GM19025 (cell line): ENCODE measurements at regions not wholly inside any gene's neighbourhood (a gene's known extent, or its start where the extent isn't known, plus 50 kb on each side); places are given as distances from the start of the nearest gene placed in this dataset.
A peak's percentile ranks its signal among the peaks of the same experiment; 100 is the strongest.
"Not testable (repeated sequence)": the region's sequence is repeated elsewhere in the genome, so short reads cannot be mapped to it uniquely, and the experiment has no call there.

ENCODE experiments used
- ATAC-seq: cut with Tn5 transposase; IDR thresholded peaks from one replicate; pipeline ENCODE4 v1.9.1; 2021; ENCODE audit warnings: mild to moderate bottlenecking, low read depth, moderate library complexity; ENCODE audit not compliant: unreplicated experiment

GRCh38 chr2:125185691-125186270, 1160.7 kb downstream of the CNTNAP5 start:
- no peak for ATAC-seq

GRCh38 chr2:125207431-125207830, 1182.3 kb downstream of the CNTNAP5 start:
- no peak for ATAC-seq

- no peak for ATAC-seq
Observed at GRCh38 chr2:125216321-125216720, 1191.2 kb downstream of the CNTNAP5 start.

- ATAC-seq, result no peak
Observed at GRCh38 chr2:125224188-125224587, 1199.1 kb downstream of the CNTNAP5 start.

- no peak for ATAC-seq
Observed at GRCh38 chr2:125224830-125225229, 1199.7 kb downstream of the CNTNAP5 start.

GRCh38 chr2:125227843-125228392, 1202.8 kb downstream of the CNTNAP5 start:
- ATAC-seq, result no peak

- no peak for ATAC-seq
Observed at GRCh38 chr2:125240870-125241269, 1215.8 kb downstream of the CNTNAP5 start.

- no peak for ATAC-seq
Observed at GRCh38 chr2:125243074-125243473, 1218.0 kb downstream of the CNTNAP5 start.

GRCh38 chr2:125254010-125254409, 1228.9 kb downstream of the CNTNAP5 start:
- no peak for ATAC-seq

GRCh38 chr2:125259451-125259850, 1234.4 kb downstream of the CNTNAP5 start:
- peak; percentile 74 for ATAC-seq

- ATAC-seq, result not testable (repeated sequence)
Observed at GRCh38 chr2:125260366-125260930, 1235.4 kb downstream of the CNTNAP5 start.

- ATAC-seq, result no peak
Observed at GRCh38 chr2:125264453-125264852, 1239.4 kb downstream of the CNTNAP5 start.

- no peak for ATAC-seq
Observed at GRCh38 chr2:125267683-125268082, 1242.6 kb downstream of the CNTNAP5 start.

- ATAC-seq, result no peak
Observed at GRCh38 chr2:125272651-125273050, 1247.6 kb downstream of the CNTNAP5 start.

GRCh38 chr2:125274718-125275117, 1249.6 kb downstream of the CNTNAP5 start:
- ATAC-seq, result no peak

GRCh38 chr2:125280265-125280664, 1255.2 kb downstream of the CNTNAP5 start:
- no peak for ATAC-seq

- ATAC-seq, result no peak
Observed at GRCh38 chr2:125281242-125281641, 1256.2 kb downstream of the CNTNAP5 start.

GRCh38 chr2:125296742-125297141, 1271.7 kb downstream of the CNTNAP5 start:
- no peak for ATAC-seq

- no peak for ATAC-seq
Observed at GRCh38 chr2:125310657-125311364, 1285.7 kb downstream of the CNTNAP5 start.

GRCh38 chr2:125312342-125312741, 1287.3 kb downstream of the CNTNAP5 start:
- ATAC-seq, result no peak

- no peak for ATAC-seq
Observed at GRCh38 chr2:125313806-125314205, 1288.7 kb downstream of the CNTNAP5 start.

GRCh38 chr2:125318740-125319139, 1293.7 kb downstream of the CNTNAP5 start:
- ATAC-seq, result no peak
